K562 (cell line): ENCODE measurements at regions not wholly inside any gene's neighbourhood (a gene's known extent, or its start where the extent isn't known, plus 50 kb on each side); places are given as distances from the start of the nearest gene placed in this dataset. TPM values are rescaled to one million over a fixed set of nuclear protein-coding genes. Genes with fewer than 3 reads are reported as not detected.

ENCODE experiments used
- ATAC-seq: fragments of 200-7000 bp; cut with Tn5 transposase; 3 replicates; pipeline ENCODE4 v1.9.1; 2020; ENCODE audit warnings: moderate library complexity
- BruUV-seq: library from RNA; stranded (reverse); fragments of 400-500 nt; replicated peaks from 2 replicates; lab custom pipeline; 2021; lab: Mats Ljungman, UMichigan
- CTCF ChIA-PET: fragments of 300-600 bp; formaldehyde crosslinking; extraction: SDS; loops from one replicate; lab custom pipeline; 2021; ENCODE audit warnings: low intra/inter-chr PET ratio; lab: Yijun Ruan, JAX
- POLR2A ChIA-PET: fragments of 300-600, 350-650 bp; sonication (Branson Sonifier 250); formaldehyde crosslinking; extraction: SDS; loops from one replicate; lab custom pipeline; 2021; ENCODE audit warnings: antibody characterized with exemption, inconsistent platforms; lab: Yijun Ruan, JAX
- DNase-seq, 4 experiments: peaks; one replicate each; pipeline versions ENCODE4 v3.0.0 to v3.0.0-alpha.2; 2011 to 2018; ENCODE audit warnings: low spot score in 3 of 4, mixed read lengths in 3 of 4; ENCODE audit errors: extremely low read depth in 1 of 4
- FAIRE-seq: peaks from 2 replicates; lab custom pipeline; 2011; peaks lifted over from hg19 to GRCh38; lab: Jason Lieb, UNC
- H2AFZ ChIP-seq: 2 replicates; pipeline ENCODE4 v1.6.0; 2011; ENCODE audit warnings: low read depth, low read length, control low read depth, inconsistent platforms
- H3K27ac ChIP-seq: fragments of 200-600 bp; 3 replicates; pipeline ENCODE4 v1.8.0; 2011; ENCODE audit warnings: low read depth, mild to moderate bottlenecking, control low read depth, inconsistent platforms, low read length, moderate library complexity, mixed read lengths; ENCODE audit errors: extremely low read depth
- H3K27me3 ChIP-seq, 2 experiments: fragments of 300-600 bp in 1 of 2; 2 replicates in 1 of 2; 3 replicates in 1 of 2; pipeline versions ENCODE4 v1.6.0 to v1.8.0; 2011; ENCODE audit warnings: inconsistent platforms in 2 of 2, low read length in 2 of 2, mild to moderate bottlenecking in 1 of 2, mixed read lengths in 1 of 2, moderate library complexity in 1 of 2; ENCODE audit not compliant: control insufficient read depth in 2 of 2, insufficient read depth in 2 of 2
- H3K36me3 ChIP-seq: fragments of 300-600 bp; 3 replicates; pipeline ENCODE4 v1.8.0; 2011; ENCODE audit warnings: mild to moderate bottlenecking, low read length, inconsistent platforms; ENCODE audit not compliant: control insufficient read depth, insufficient read depth
- H3K4me1 ChIP-seq, 2 experiments: fragments of 200-600 bp in 1 of 2; replicated peaks in 1 of 2; 2 replicates in 1 of 2; 3 replicates in 1 of 2; pipeline versions ENCODE4 v1.5.1 to v1.8.0; 2011; ENCODE audit warnings: inconsistent platforms in 2 of 2, low read length in 2 of 2, mild to moderate bottlenecking in 1 of 2, mixed read lengths in 1 of 2, moderate library complexity in 1 of 2; ENCODE audit not compliant: control insufficient read depth in 2 of 2, insufficient read depth in 2 of 2
- H3K4me2 ChIP-seq: 2 replicates; pipeline ENCODE4 v1.6.1; 2011; ENCODE audit warnings: low read length, control low read depth, inconsistent platforms, mixed read lengths; ENCODE audit not compliant: insufficient read depth
- H3K4me3 ChIP-seq: fragments of 200-600 bp; sonication (generic), shearing (Covaris generic); 2 replicates; pipeline ENCODE4 v1.5.1; 2016; ENCODE audit warnings: control low read depth, inconsistent platforms
- H3K79me2 ChIP-seq: fragments of 200-600 bp; 3 replicates; pipeline ENCODE4 v1.8.0; 2011; ENCODE audit warnings: low read length, inconsistent platforms; ENCODE audit not compliant: control insufficient read depth, insufficient read depth
- H3K9ac ChIP-seq, 2 experiments: 2 replicates each; pipeline versions ENCODE4 v1.6.0 to v1.6.1; 2011; ENCODE audit warnings: low read depth in 2 of 2, low read length in 2 of 2, control low read depth in 1 of 2, inconsistent platforms in 1 of 2, mild to moderate bottlenecking in 1 of 2, mixed read lengths in 1 of 2; ENCODE audit not compliant: insufficient read depth in 1 of 2
- H3K9me1 ChIP-seq: one replicate; pipeline ENCODE4 v1.6.0; 2011; ENCODE audit warnings: inconsistent platforms, mild to moderate bottlenecking, low read length, moderate library complexity; ENCODE audit not compliant: control insufficient read depth, insufficient read depth
- H3K9me3 ChIP-seq: replicated peaks from 2 replicates; pipeline ENCODE4 v1.5.1; 2011; ENCODE audit warnings: low read depth, low read length, inconsistent platforms; ENCODE audit not compliant: control insufficient read depth, insufficient read depth
- H4K20me1 ChIP-seq: replicated peaks from 2 replicates; pipeline ENCODE4 v1.6.1; 2011; ENCODE audit warnings: low read length, inconsistent platforms, mixed read lengths; ENCODE audit not compliant: control insufficient read depth, insufficient read depth
- FOXK1 ChIP-seq: sonication (generic); formaldehyde crosslinking; IDR thresholded peaks from 2 replicates; pipeline ENCODE4 v1.8.0; 2022; ENCODE audit warnings: missing genetic modification reagents, mild to moderate bottlenecking, borderline replicate concordance
- KDM1A ChIP-seq, 2 experiments: fragments of 450-650 bp; IDR thresholded peaks; 2 replicates each; pipeline ENCODE4 v1.6.1; 2016; ENCODE audit warnings: mild to moderate bottlenecking in 2 of 2
- WGBS: fragments of 100-300 bp; shearing (Covaris generic); methylation state at CpG from one replicate; pipeline ENCODE4 v1.1.6; 2016; ENCODE audit warnings: low coverage, mixed read lengths; ENCODE audit not compliant: insufficient coverage; ENCODE audit errors: missing lambda C conversion rate; 5-methylcytosine and 5-hydroxymethylcytosine counted together
- in situ Hi-C: fragments of 300-500 bp; cut with MboI; formaldehyde crosslinking; loops from 4 replicates; pipeline ENCODE4 v1.15.0; 2018; ENCODE audit warnings: inconsistent platforms, mixed read lengths
- intact Hi-C: fragments of 100-400 bp; cut with micrococcal nuclease; formaldehyde crosslinking; loops from 2 replicates; pipeline ENCODE4 v1.14.2; 2022
- small RNA-seq: library from RNA; depleted of rRNA; stranded (forward); fragments of <200 nt; gene quantifications from one replicate; pipeline ENCODE3, GENCODE V24; 2014

DNA sequence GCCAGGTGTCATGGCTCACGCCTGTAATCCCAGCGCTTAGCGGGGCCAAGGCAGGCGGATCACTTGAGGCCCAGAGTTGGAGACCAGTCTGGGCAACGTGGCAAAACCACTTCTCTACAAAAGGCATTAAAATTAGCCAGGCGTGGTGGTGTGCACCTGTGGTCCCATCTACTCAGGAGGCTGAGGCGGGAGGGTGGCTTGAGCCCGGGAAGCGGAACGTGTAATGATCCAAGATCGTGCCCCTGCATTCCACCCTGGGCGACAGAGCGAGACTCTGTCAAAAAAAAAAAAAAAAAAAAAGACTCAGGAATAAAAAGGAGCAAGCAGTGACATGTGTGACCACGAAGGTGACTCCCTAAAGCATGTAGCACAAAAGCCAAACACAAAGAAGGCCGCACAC, 50.1 kb upstream of the SALL3 start:
- TF ChIP-seq KDM1A (IDR thresholded peaks at IDR 0.05) (no peak), FOXK1 (CRISPR knock-in tag) (no peak)
- no peak for FAIRE-seq
- Histone ChIP-seq H3K9me3 (no peaks in the 10 kb centered on the region), H2AFZ (no peak overlapping the region), H3K4me1 (no peaks in the 10 kb centered on the region; a peak in 2 of 5 replicates), H4K20me1 (no peaks in the 10 kb centered on the region), H3K9ac (no peak overlapping the region), H3K36me3 (no peaks in the 10 kb centered on the region), H3K4me2 (no peak overlapping the region), H3K79me2 (no peaks in the 10 kb centered on the region), H3K27ac (no peak overlapping the region), H3K9me1 (no peaks in the 10 kb centered on the region), H3K4me3 (no peak overlapping the region), H3K27me3 (peaks cover 4 to 56% of the 10 kb centered on the region in 2 experiments)
- ChIA-PET POLR2A (no interaction called here), CTCF (no interaction called here)
- intact Hi-C loops (no loop called here), in situ Hi-C loops (no loop called here)
- WGBS: 0% methylated on average over 12 of the region's 15 CpGs
- no peak for DNase-seq
- no TSS peak for BruUV-seq
- no peak for ATAC-seq

Small RNAs in the stretch of these regions (small RNA-seq; reads per million reads assigned to genes)
- gene RF00019: not detected
- not detected for gene RF00402
- not detected for gene RNA5SP461
- gene RNU6-655P: not detected
